Activated naive CD4-positive, alpha-beta T cell treated with anti-CD3 and anti-CD28 coated beads for 36 hours (primary cell): ENCODE measurements at regions not wholly inside any gene's neighbourhood (a gene's known extent, or its start where the extent isn't known, plus 50 kb on each side); places are given as distances from the start of the nearest gene placed in this dataset.

Source experiments
- CTCF ChIA-PET: fragments of 350-600 bp; sonication (Branson Sonifier 250); formaldehyde crosslinking; loops from one replicate; lab custom pipeline; 2021; ENCODE audit warnings: antibody characterized with exemption; lab: Charles Lee
- DNase-seq: peaks from one replicate; pipeline ENCODE4 v3.0.0-alpha.2; 2020
- H3K27ac Mint-ChIP-seq: one replicate; pipeline ENCODE4 v1.8.0; 2021; ENCODE audit warnings: mild to moderate bottlenecking, mixed read lengths
- H3K27me3 Mint-ChIP-seq: one replicate; pipeline ENCODE4 v1.8.0; 2021; ENCODE audit warnings: low read depth, mixed read lengths
- H3K36me3 Mint-ChIP-seq: one replicate; pipeline ENCODE4 v1.8.0; 2021; ENCODE audit warnings: low read depth, mixed read lengths
- H3K4me1 Mint-ChIP-seq: one replicate; pipeline ENCODE4 v1.8.0; 2021; ENCODE audit warnings: low read depth, mixed read lengths
- H3K4me3 Mint-ChIP-seq: one replicate; pipeline ENCODE4 v1.8.0; 2021; ENCODE audit warnings: mild to moderate bottlenecking, moderate library complexity, mixed read lengths
- H3K9me3 Mint-ChIP-seq: one replicate; pipeline ENCODE4 v1.8.0; 2021; ENCODE audit warnings: mixed read lengths
- intact Hi-C: fragments of 100-400 bp; cut with micrococcal nuclease; formaldehyde crosslinking; loops from one replicate; pipeline ENCODE4 v1.15.1; 2023

DNA sequence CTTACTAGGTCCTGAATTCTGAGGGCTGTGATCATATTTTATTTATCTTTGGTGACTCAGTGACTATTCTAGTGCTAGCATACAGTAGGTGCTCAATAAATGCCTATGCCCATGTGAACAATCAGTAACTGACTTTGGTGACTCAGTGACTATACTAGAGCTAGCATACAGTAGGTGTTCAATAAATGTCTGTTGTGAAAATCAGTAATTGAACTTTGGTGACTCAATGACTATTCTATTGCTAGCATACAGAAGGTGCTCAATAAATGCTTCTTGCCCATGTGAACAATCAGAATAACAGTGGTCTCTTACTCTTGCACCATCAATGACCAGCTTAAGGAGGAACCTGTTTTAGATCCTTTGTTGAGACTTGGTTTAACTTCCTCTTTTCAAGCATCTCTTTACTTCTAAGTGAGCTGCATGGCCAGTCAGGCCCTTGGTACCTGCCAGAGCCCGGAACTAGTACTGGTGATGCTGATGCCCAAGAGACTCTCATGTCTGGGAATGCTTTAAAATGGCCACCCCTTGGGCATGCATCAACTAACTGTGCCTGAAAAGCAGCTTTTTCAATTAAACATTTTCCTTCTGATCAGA is 214.9 kb upstream of the SPRED2 start:
- Mint-ChIP-seq H3K27ac (no peak overlapping the region), H3K4me1 (no peaks in the 10 kb centered on the region), H3K36me3 (no peaks in the 10 kb centered on the region), H3K4me3 (no peak overlapping the region), H3K9me3 (no peaks in the 10 kb centered on the region), H3K27me3 (no peaks in the 10 kb centered on the region)
- no peak for DNase-seq
- CTCF ChIA-PET = no interaction called here
- intact Hi-C loops = no loop called here

DNA sequence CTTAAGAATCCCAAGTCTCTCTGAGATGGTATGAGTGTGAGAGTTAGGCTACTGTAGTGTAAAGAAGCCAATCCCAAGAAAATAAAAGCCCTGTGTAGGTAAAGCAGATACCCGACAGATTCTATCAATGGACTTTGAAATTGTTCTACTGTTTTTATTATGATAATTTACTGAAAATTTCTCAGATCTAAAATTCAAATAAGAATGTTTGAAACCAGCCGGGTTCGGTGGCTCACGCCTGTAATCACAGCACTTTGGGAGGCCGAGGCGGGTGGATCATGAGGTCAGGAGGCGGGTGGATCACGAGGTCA is 208.3 kb upstream of the SPRED2 start:
- intact Hi-C loops = loop anchor here (5.0 kb wide), 1 partner anchor 937 kb away; no protein-coding TSS in a partner anchor

GRCh38 chr2:65639156-65639864 is 206.9 kb upstream of the SPRED2 start:
- Mint-ChIP-seq H3K4me1 (peaks cover 3% of the 10 kb centered on the region), H3K36me3 (no peaks in the 10 kb centered on the region), H3K9me3 (no peaks in the 10 kb centered on the region), H3K27ac (no peak overlapping the region), H3K4me3 (no peak overlapping the region), H3K27me3 (peaks cover 10% of the 10 kb centered on the region)
- no peak for DNase-seq
- intact Hi-C loops = no loop called here
- CTCF ChIA-PET = interaction anchor here (0.6 to 1.0 kb wide), 2 partner anchors 7 to 60 kb away, joined by 3 to 4 read pairs; no protein-coding TSS in a partner anchor

More for the DNA sequence above, 208.3 kb upstream of the SPRED2 start:
- Mint-ChIP-seq H3K4me1 (peaks cover 3% of the 10 kb centered on the region), H3K9me3 (no peaks in the 10 kb centered on the region), H3K27me3 (peaks cover 10% of the 10 kb centered on the region), H3K4me3 (no peak overlapping the region), H3K27ac (no peak overlapping the region), H3K36me3 (no peaks in the 10 kb centered on the region)
- CTCF ChIA-PET = interaction anchor here (0.6 to 2.7 kb wide), 8 partner anchors 8 to 1724 kb away, joined by 3 to 13 read pairs (median 3); no protein-coding TSS in a partner anchor
- no peak for DNase-seq

DNA sequence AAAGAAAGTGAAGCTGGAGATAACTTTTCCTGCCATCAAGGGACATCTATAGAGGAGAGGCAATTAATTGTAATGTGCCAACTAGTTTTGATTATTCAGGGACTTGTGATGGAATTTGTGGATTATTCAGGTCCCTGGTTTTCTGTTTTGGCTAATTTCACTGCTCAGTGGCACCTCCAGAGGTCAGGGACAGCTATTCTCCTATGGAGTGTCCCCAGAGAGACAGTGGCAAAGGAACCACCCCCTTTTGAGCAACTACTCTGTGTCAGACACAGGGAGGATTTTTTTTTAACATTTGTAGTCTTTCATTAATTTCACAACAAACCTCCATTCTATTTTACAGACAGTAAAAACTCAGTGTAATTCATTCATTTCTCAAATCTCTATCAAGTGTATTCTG is 206.0 kb upstream of the SPRED2 start:
- peaks cover 10% of the 10 kb centered on the region for H3K27me3 Mint-ChIP-seq
- CTCF ChIA-PET = interaction anchor here (0.6 kb wide), 1 partner anchor 59 kb away, joined by 3 read pairs; no protein-coding TSS in a partner anchor
- no peaks in the 10 kb centered on the region for H3K36me3 Mint-ChIP-seq
- intact Hi-C loops = no loop called here
- H3K4me3 Mint-ChIP-seq = no peak overlapping the region
- H3K9me3 Mint-ChIP-seq = no peaks in the 10 kb centered on the region
- H3K4me1 Mint-ChIP-seq = peaks cover 3% of the 10 kb centered on the region
- no peak overlapping the region for H3K27ac Mint-ChIP-seq
- DNase-seq = no peak

DNA sequence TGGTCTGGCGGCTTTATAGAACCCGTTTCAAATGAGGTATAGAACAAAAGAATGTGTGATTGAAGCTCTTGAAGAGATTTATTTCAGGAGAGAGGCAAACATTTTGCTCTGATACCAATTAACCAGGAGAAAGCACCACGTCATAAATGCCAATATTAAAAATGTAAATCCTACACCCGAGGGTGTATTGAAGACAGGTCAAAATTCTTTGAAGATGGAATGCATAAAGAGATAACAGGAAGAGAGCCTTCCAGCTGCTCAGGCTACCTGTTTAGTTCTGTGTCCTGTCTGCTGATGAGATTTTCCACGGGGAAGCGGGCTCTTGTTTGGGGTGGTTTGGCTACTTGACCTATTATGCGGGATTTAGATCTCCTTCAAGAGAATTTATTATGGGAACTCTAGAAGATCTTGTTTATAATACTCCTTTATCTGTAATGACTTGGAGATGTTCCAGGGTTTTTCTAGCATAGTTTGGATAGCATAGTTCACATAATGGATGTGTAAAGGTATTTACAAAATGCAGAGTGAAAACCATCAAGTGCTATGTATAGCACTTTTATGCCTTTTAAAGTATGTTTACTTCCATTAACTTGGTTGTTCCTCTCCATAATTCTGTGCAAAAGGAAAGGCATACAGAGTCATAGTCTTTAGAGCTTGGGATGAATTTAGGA is 204.5 kb upstream of the SPRED2 start:
- Mint-ChIP-seq H3K9me3 (no peaks in the 10 kb centered on the region), H3K27me3 (peaks cover 13% of the 10 kb centered on the region), H3K27ac (no peak overlapping the region), H3K4me1 (peaks cover 3% of the 10 kb centered on the region), H3K4me3 (no peak overlapping the region), H3K36me3 (no peaks in the 10 kb centered on the region)
- DNase-seq = no peak
- intact Hi-C loops = no loop called here
- CTCF ChIA-PET = no interaction called here

GRCh38 chr2:65636024-65636423 is 203.6 kb upstream of the SPRED2 start:
- Mint-ChIP-seq H3K9me3 (no peaks in the 10 kb centered on the region), H3K36me3 (no peaks in the 10 kb centered on the region), H3K4me1 (peaks cover 3% of the 10 kb centered on the region), H3K4me3 (no peak overlapping the region), H3K27me3 (peaks cover 13% of the 10 kb centered on the region), H3K27ac (no peak overlapping the region)
- no peak for DNase-seq
- CTCF ChIA-PET = no interaction called here
- intact Hi-C loops = no loop called here

DNA sequence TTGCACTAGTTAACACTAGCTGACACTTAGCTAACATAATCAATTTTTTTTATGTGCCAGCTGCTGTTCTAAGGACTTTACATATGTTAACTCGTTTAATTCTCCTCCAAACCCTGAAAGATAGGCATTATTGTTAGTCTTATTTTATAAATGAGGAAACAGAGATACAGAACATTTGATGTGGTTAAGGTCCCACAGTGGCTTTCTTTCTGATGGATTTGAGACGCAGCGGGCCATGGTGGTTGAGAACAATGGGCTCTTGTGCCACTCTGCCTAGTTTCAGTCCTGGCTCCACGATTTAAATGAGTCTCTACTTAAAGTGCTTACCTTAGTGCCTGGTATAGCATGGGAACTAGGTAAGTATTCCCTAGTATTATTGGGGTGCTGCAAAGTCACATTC is 201.9 kb upstream of the SPRED2 start:
- Mint-ChIP-seq H3K36me3 (no peaks in the 10 kb centered on the region), H3K4me3 (no peak overlapping the region), H3K4me1 (no peaks in the 10 kb centered on the region), H3K27ac (no peak overlapping the region), H3K27me3 (peaks cover 10% of the 10 kb centered on the region), H3K9me3 (no peaks in the 10 kb centered on the region)
- intact Hi-C loops = no loop called here
- DNase-seq = no peak
- CTCF ChIA-PET = no interaction called here

GRCh38 chr2:65630643-65631042 is 198.2 kb upstream of the SPRED2 start:
- CTCF ChIA-PET = interaction anchor here (1.1 kb wide), 1 partner anchor 10 kb away, joined by 4 read pairs; no protein-coding TSS in a partner anchor
- H3K27me3 Mint-ChIP-seq = peaks cover 3% of the 10 kb centered on the region
- H3K36me3 Mint-ChIP-seq = no peaks in the 10 kb centered on the region

GRCh38 chr2:65628156-65628555 is 195.8 kb upstream of the SPRED2 start:
- no peaks in the 10 kb centered on the region for H3K9me3 Mint-ChIP-seq
- CTCF ChIA-PET = no interaction called here
- no peak overlapping the region for H3K27ac Mint-ChIP-seq
- DNase-seq = no peak
- H3K27me3 Mint-ChIP-seq = peaks cover 3% of the 10 kb centered on the region
- no peak overlapping the region for H3K4me3 Mint-ChIP-seq
- peaks cover 1% of the 10 kb centered on the region for H3K4me1 Mint-ChIP-seq
- intact Hi-C loops = no loop called here
- no peaks in the 10 kb centered on the region for H3K36me3 Mint-ChIP-seq

More at GRCh38 chr2:65630643-65631042, 198.2 kb upstream of the SPRED2 start:
- Mint-ChIP-seq H3K4me1 (no peaks in the 10 kb centered on the region), H3K27ac (no peak overlapping the region), H3K4me3 (no peak overlapping the region), H3K9me3 (no peaks in the 10 kb centered on the region)
- intact Hi-C loops = no loop called here
- DNase-seq = no peak

DNA sequence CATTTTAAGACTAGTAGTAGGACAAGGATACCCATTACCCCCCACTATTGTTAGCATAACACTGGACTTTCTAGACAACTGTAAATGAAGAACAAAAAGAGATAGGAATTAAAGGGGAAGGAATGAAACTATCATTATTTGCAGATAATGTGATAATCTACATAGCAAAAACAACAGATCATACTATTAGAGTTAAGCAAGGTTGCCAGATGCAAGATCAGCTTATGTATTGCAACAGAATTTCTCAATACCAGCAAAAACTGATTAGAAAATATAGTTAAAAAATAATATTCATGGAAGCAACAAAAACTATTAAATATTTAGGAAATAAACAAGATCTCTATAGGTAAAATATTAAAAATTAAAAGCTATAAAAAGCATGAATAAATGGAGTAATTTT is 194.4 kb upstream of the SPRED2 start:
- Mint-ChIP-seq H3K4me3 (no peak overlapping the region), H3K27me3 (peaks cover 15% of the 10 kb centered on the region), H3K9me3 (no peaks in the 10 kb centered on the region), H3K4me1 (peaks cover 6% of the 10 kb centered on the region), H3K36me3 (no peaks in the 10 kb centered on the region), H3K27ac (no peak overlapping the region)
- intact Hi-C loops = no loop called here
- no peak for DNase-seq
- CTCF ChIA-PET = interaction anchor here (0.6 kb wide), 2 partner anchors 236 to 417 kb away, joined by 3 to 4 read pairs; no protein-coding TSS in a partner anchor

- Mint-ChIP-seq H3K27me3 (peaks cover 18% of the 10 kb centered on the region), H3K9me3 (no peaks in the 10 kb centered on the region), H3K36me3 (no peaks in the 10 kb centered on the region), H3K4me3 (no peak overlapping the region), H3K27ac (no peak overlapping the region), H3K4me1 (peaks cover 6% of the 10 kb centered on the region)
- no peak for DNase-seq
- intact Hi-C loops = no loop called here
- CTCF ChIA-PET = no interaction called here
Measured at GRCh38 chr2:65625982-65626381, 193.6 kb upstream of the SPRED2 start.

- Mint-ChIP-seq H3K4me1 (peaks cover 6% of the 10 kb centered on the region), H3K27ac (no peak overlapping the region), H3K9me3 (no peaks in the 10 kb centered on the region), H3K27me3 (peaks cover 19% of the 10 kb centered on the region), H3K4me3 (no peak overlapping the region), H3K36me3 (no peaks in the 10 kb centered on the region)
- intact Hi-C loops = no loop called here
- no peak for DNase-seq
- CTCF ChIA-PET = no interaction called here
Measured at GRCh38 chr2:65622951-65623535, 190.6 kb upstream of the SPRED2 start.
